H9 (cell line): ENCODE measurements at regions not wholly inside any gene's neighbourhood (a gene's known extent, or its start where the extent isn't known, plus 50 kb on each side); places are given as distances from the start of the nearest gene placed in this dataset.

Experiments
- DNase-seq: peaks from one replicate; pipeline ENCODE4 v3.0.0-alpha.2; 2017
- H2AFZ ChIP-seq: one replicate; pipeline ENCODE4 v1.6.1; 2013; ENCODE audit warnings: mild to moderate bottlenecking, low read length, control low read depth, moderate library complexity
- H2AK5ac ChIP-seq: 2 replicates; pipeline ENCODE4 v1.6.1; 2013; ENCODE audit warnings: low read length, control low read depth, mixed read lengths; ENCODE audit not compliant: insufficient read length
- H2BK120ac ChIP-seq: one replicate; pipeline ENCODE4 v1.6.1; 2013; ENCODE audit warnings: low read depth, mild to moderate bottlenecking, low read length, control low read depth, inconsistent platforms; ENCODE audit not compliant: poor library complexity, severe bottlenecking
- H2BK12ac ChIP-seq: 2 replicates; pipeline ENCODE4 v1.6.1; 2013; ENCODE audit warnings: low read length, control low read depth, mixed read lengths, low read depth; ENCODE audit not compliant: insufficient read length
- H2BK15ac ChIP-seq: 2 replicates; pipeline ENCODE4 v1.6.1; 2013; ENCODE audit warnings: low read depth, low read length, control low read depth
- H2BK20ac ChIP-seq: one replicate; pipeline ENCODE4 v1.6.1; 2013; ENCODE audit warnings: low read depth, mild to moderate bottlenecking, low read length, control low read depth, inconsistent platforms; ENCODE audit not compliant: poor library complexity, severe bottlenecking
- H2BK5ac ChIP-seq: 2 replicates; pipeline ENCODE4 v1.6.1; 2013; ENCODE audit warnings: low read length, control low read depth, mixed read lengths; ENCODE audit not compliant: insufficient read length
- H3K14ac ChIP-seq: 2 replicates; pipeline ENCODE4 v1.6.1; 2013; ENCODE audit warnings: low read length, control low read depth; ENCODE audit not compliant: insufficient read depth
- H3K18ac ChIP-seq: 2 replicates; pipeline ENCODE4 v1.6.1; 2013; ENCODE audit warnings: low read depth, mild to moderate bottlenecking, mixed read lengths, low read length, control low read depth; ENCODE audit not compliant: insufficient read length
- H3K23ac ChIP-seq: 2 replicates; pipeline ENCODE4 v1.6.1; 2013; ENCODE audit warnings: low read length, control low read depth, mixed read lengths, low read depth; ENCODE audit not compliant: insufficient read length
- H3K23me2 ChIP-seq: 2 replicates; pipeline ENCODE4 v1.6.1; 2013; ENCODE audit warnings: low read depth, mild to moderate bottlenecking, mixed read lengths, low read length, control low read depth; ENCODE audit not compliant: insufficient read length, poor library complexity, severe bottlenecking
- H3K27ac ChIP-seq: 2 replicates; pipeline ENCODE4 v1.5.1; 2013; ENCODE audit warnings: low read length, control low read depth, mixed read lengths, low read depth; ENCODE audit not compliant: insufficient read length
- H3K27me3 ChIP-seq: 2 replicates; pipeline ENCODE4 v1.6.1; 2013; ENCODE audit warnings: low read length, control low read depth, inconsistent platforms; ENCODE audit not compliant: insufficient read depth
- H3K4ac ChIP-seq: 2 replicates; pipeline ENCODE4 v1.6.1; 2013; ENCODE audit warnings: low read depth, mild to moderate bottlenecking, control low read depth, inconsistent platforms, low read length, moderate library complexity
- H3K4me1 ChIP-seq: 2 replicates; pipeline ENCODE4 v1.6.1; 2013; ENCODE audit warnings: low read length, control low read depth, inconsistent platforms; ENCODE audit not compliant: insufficient read depth
- H3K4me2 ChIP-seq: 2 replicates; pipeline ENCODE4 v1.6.1; 2013; ENCODE audit warnings: low read length, control low read depth, mixed read lengths; ENCODE audit not compliant: insufficient read length, insufficient read depth
- H3K56ac ChIP-seq: 2 replicates; pipeline ENCODE4 v1.6.1; 2013; ENCODE audit warnings: low read depth, mild to moderate bottlenecking, mixed read lengths, low read length, control low read depth; ENCODE audit not compliant: insufficient read length
- H3K79me1 ChIP-seq: 2 replicates; pipeline ENCODE4 v1.6.1; 2013; ENCODE audit warnings: low read depth, mild to moderate bottlenecking, moderate library complexity, low read length, control low read depth, inconsistent platforms; ENCODE audit not compliant: insufficient read depth, poor library complexity, severe bottlenecking
- H3K79me2 ChIP-seq: 2 replicates; pipeline ENCODE4 v1.6.1; 2013; ENCODE audit warnings: low read length, control low read depth, inconsistent platforms; ENCODE audit not compliant: insufficient read depth
- H3K9ac ChIP-seq: 2 replicates; pipeline ENCODE4 v1.6.1; 2013; ENCODE audit warnings: low read length, control low read depth, mixed read lengths; ENCODE audit not compliant: insufficient read length; ENCODE audit errors: extremely low read depth
- H3K9me3 ChIP-seq: one replicate; pipeline ENCODE4 v1.6.1; 2013; ENCODE audit warnings: low read depth, low read length, inconsistent platforms; ENCODE audit not compliant: control insufficient read depth
- H3T11ph ChIP-seq: one replicate; pipeline ENCODE4 v1.6.1; 2013; ENCODE audit warnings: mild to moderate bottlenecking, low read length, control low read depth, inconsistent platforms
- H4K20me1 ChIP-seq: one replicate; pipeline ENCODE4 v1.6.1; 2013; ENCODE audit not compliant: control insufficient read depth, insufficient read length, insufficient read depth
- H4K5ac ChIP-seq: 2 replicates; pipeline ENCODE4 v1.6.1; 2013; ENCODE audit warnings: low read depth, mild to moderate bottlenecking, mixed read lengths, low read length, control low read depth; ENCODE audit not compliant: insufficient read length
- H4K8ac ChIP-seq: replicated peaks from 2 replicates; pipeline ENCODE4 v1.6.1; 2013; ENCODE audit warnings: low read length, control low read depth, mixed read lengths, low read depth; ENCODE audit not compliant: insufficient read length
- H4K91ac ChIP-seq: 2 replicates; pipeline ENCODE4 v1.6.1; 2013; ENCODE audit warnings: low read depth, mild to moderate bottlenecking, moderate library complexity, mixed read lengths, low read length, control low read depth; ENCODE audit not compliant: insufficient read length
- H3K27ac Mint-ChIP-seq, 3 experiments: 2 replicates in 2 of 3; 3 replicates in 1 of 3; pipeline ENCODE4 v1.8.0; 2020 to 2021; ENCODE audit warnings: mixed read lengths in 3 of 3, mild to moderate bottlenecking in 1 of 3, moderate library complexity in 1 of 3
- H3K27me3 Mint-ChIP-seq: 2 replicates; pipeline ENCODE4 v1.8.0; 2021; ENCODE audit warnings: low read depth, mild to moderate bottlenecking, moderate library complexity, mixed read lengths
- H3K36me3 Mint-ChIP-seq, 3 experiments: 2 replicates in 2 of 3; 3 replicates in 1 of 3; pipeline ENCODE4 v1.8.0; 2020 to 2021; ENCODE audit warnings: low read depth in 3 of 3, mixed read lengths in 3 of 3; ENCODE audit not compliant: insufficient read depth in 1 of 3
- H3K4me1 Mint-ChIP-seq, 2 experiments: 2 replicates each; pipeline ENCODE4 v1.8.0; 2020; ENCODE audit warnings: mixed read lengths in 2 of 2
- H3K4me3 Mint-ChIP-seq, 2 experiments: 2 replicates in 1 of 2; 3 replicates in 1 of 2; pipeline ENCODE4 v1.8.0; 2020 to 2021; ENCODE audit warnings: mild to moderate bottlenecking in 2 of 2, mixed read lengths in 2 of 2, moderate library complexity in 1 of 2
- H3K9me3 Mint-ChIP-seq, 2 experiments: 2 replicates in 1 of 2; 3 replicates in 1 of 2; pipeline ENCODE4 v1.8.0; 2020; ENCODE audit warnings: mild to moderate bottlenecking in 2 of 2, mixed read lengths in 2 of 2, moderate library complexity in 1 of 2
- CTCF ChIP-seq: fragments of 200-600 bp; sonication (generic); conservative IDR thresholded peaks from 3 replicates; pipeline ENCODE4 v1.8.0; 2021; ENCODE audit warnings: antibody characterized with exemption, mild to moderate bottlenecking
- WGBS: extraction: QIAGEN DNeasy Blood & Tissue Kit; methylation state at CpG from one replicate; pipeline ENCODE4 v1.1.7; 2013; ENCODE audit warnings: missing lambda C conversion rate, low lambda C conversion rate, mixed read lengths; ENCODE audit not compliant: insufficient read length; ENCODE audit errors: extremely low coverage; 5-methylcytosine and 5-hydroxymethylcytosine counted together

GRCh38 chr6:105902401-105903031 lies 183.6 kb upstream of the PRDM1 start:
- Histone ChIP-seq H3K79me1 (no peaks in the 10 kb centered on the region), H3T11ph (no peak overlapping the region), H3K4me1 (no peaks in the 10 kb centered on the region), H2AFZ (no peak overlapping the region), H4K8ac (no peak overlapping the region), H3K23me2 (no peaks in the 10 kb centered on the region), H4K91ac (no peak overlapping the region), H3K79me2 (no peaks in the 10 kb centered on the region), H2AK5ac (no peak overlapping the region), H3K4ac (no peak overlapping the region), H3K18ac (no peak overlapping the region), H2BK120ac (no peak overlapping the region), H3K56ac (no peak overlapping the region), H2BK12ac (no peak overlapping the region), H3K27me3 (no peaks in the 10 kb centered on the region), H3K9me3 (no peaks in the 10 kb centered on the region), H3K14ac (no peak overlapping the region), H2BK20ac (no peak overlapping the region), H4K20me1 (no peaks in the 10 kb centered on the region), H3K27ac (no peak overlapping the region), H4K5ac (no peak overlapping the region), H2BK5ac (no peak overlapping the region), H2BK15ac (no peak overlapping the region), H3K4me2 (no peak overlapping the region), H3K23ac (no peak overlapping the region), H3K9ac (no peak overlapping the region)
- H3K4me1 Mint-ChIP-seq = no peaks in the 10 kb centered on the region
- no peak for TF ChIP-seq CTCF
- peaks cover 5% of the 10 kb centered on the region; the same call in 1 of the 2 replicates for H3K27me3 Mint-ChIP-seq
- H3K27ac Mint-ChIP-seq = no peak overlapping the region
- H3K4me3 Mint-ChIP-seq = no peak overlapping the region
- H3K36me3 Mint-ChIP-seq = peaks cover 0 to 8% (median 0%) of the 10 kb centered on the region in 3 experiments; a peak in 2 of 7 replicates
- no CpG with 5 or more reads among the region's 8 CpGs for WGBS
- no peak for DNase-seq
- peaks cover 0 to 3% of the 10 kb centered on the region in 2 experiments; a peak in 1 of 5 replicates for H3K9me3 Mint-ChIP-seq
